GM13976 (cell line): ENCODE measurements at regions not wholly inside any gene's neighbourhood (a gene's known extent, or its start where the extent isn't known, plus 50 kb on each side); places are given as distances from the start of the nearest gene placed in this dataset.

ENCODE experiments used
- DNase-seq: peaks from one replicate; pipeline ENCODE4 v3.0.0; 2012; ENCODE audit warnings: low spot score
- in situ Hi-C: fragments of 300-500 bp; cut with MboI; formaldehyde crosslinking; loops from one replicate; pipeline ENCODE4 v1.12.0; 2022; ENCODE audit warnings: low sequenced_read_pairs, mixed read lengths, inconsistent platforms; ENCODE audit not compliant: unreplicated experiment
- TF ChIP-seq, protein P1 (sequence below): IDR thresholded peaks from 2 replicates; pipeline ENCODE4 v1.5.1; 2012; ENCODE audit warnings: borderline replicate concordance, mild to moderate bottlenecking; ENCODE audit not compliant: insufficient read depth; ENCODE audit errors: extremely low read depth, missing control alignments, control extremely low read depth

DNA sequence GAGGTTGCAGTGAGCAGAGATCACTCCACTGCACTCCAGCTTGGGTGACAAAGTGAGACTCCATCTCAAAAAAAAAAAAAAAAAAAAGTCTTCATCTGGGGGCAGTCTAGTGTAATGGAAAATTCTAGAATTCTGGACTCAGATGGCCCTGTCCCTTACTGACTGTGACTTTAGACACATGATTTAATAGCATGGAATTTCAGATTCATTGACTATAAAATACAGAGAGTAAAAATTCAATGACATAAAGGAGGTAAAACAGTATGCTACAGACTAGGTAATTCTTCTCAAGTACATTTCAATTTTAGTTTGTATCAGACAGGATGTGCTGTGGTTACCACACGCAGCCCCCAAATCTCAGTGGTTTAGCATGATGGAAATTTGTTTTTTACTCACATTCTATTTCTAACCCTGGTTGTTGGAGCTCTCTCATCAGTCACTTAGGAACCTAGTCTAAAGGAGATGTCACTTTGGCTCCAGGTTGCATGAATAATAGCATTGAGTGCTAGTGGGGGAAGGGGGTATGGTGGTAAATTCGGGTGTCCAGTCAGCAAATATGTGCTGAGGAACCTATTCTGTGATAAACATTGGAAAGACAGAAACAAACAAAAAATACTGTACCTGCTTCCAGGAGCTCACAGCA lies 444.0 kb downstream of the XYLT1 start:
- TF ChIP-seq, protein P1, sequence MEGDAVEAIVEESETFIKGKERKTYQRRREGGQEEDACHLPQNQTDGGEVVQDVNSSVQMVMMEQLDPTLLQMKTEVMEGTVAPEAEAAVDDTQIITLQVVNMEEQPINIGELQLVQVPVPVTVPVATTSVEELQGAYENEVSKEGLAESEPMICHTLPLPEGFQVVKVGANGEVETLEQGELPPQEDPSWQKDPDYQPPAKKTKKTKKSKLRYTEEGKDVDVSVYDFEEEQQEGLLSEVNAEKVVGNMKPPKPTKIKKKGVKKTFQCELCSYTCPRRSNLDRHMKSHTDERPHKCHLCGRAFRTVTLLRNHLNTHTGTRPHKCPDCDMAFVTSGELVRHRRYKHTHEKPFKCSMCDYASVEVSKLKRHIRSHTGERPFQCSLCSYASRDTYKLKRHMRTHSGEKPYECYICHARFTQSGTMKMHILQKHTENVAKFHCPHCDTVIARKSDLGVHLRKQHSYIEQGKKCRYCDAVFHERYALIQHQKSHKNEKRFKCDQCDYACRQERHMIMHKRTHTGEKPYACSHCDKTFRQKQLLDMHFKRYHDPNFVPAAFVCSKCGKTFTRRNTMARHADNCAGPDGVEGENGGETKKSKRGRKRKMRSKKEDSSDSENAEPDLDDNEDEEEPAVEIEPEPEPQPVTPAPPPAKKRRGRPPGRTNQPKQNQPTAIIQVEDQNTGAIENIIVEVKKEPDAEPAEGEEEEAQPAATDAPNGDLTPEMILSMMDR: no peak
- peak; percentile 29 for DNase-seq
- in situ Hi-C loops: loop anchor here (25.0 kb wide), 1 partner anchor 436 kb away; the partner anchor contains the start of gene XYLT1

DNA sequence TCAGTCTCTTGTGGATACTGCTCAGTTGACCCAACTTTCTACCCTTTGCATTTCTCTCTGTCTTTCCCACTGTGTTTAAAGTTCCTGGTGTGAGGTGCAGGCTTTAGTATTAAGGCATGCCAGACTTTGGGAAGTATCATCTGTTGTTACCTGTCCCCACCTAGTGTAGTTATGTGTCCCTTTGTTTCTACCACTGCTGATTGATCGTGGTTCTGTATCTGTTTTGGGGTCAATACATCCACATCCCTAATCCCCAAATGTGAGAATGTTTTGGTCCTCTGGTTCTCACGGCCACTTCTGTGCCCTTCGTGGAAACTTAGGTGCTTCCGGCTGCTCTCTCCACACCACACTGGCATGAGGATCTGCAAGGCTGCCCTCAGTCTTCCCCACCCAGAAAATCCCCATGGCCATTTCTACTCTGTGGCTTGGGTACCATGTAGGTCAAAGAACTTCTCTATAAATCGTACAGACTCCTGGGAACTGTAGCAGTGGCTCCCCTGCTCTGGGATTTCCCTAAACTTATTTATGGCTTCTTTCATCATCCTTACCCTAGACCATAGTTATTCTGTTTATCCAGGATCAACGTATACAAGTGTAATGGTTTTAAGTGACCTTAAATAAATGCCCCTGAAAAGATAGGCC lies 443.2 kb downstream of the XYLT1 start:
- TF ChIP-seq, protein P1: no peak
- DNase-seq: no peak
- in situ Hi-C loops: loop anchor here (25.0 kb wide), 1 partner anchor 435 kb away; the partner anchor contains the start of gene XYLT1

DNA sequence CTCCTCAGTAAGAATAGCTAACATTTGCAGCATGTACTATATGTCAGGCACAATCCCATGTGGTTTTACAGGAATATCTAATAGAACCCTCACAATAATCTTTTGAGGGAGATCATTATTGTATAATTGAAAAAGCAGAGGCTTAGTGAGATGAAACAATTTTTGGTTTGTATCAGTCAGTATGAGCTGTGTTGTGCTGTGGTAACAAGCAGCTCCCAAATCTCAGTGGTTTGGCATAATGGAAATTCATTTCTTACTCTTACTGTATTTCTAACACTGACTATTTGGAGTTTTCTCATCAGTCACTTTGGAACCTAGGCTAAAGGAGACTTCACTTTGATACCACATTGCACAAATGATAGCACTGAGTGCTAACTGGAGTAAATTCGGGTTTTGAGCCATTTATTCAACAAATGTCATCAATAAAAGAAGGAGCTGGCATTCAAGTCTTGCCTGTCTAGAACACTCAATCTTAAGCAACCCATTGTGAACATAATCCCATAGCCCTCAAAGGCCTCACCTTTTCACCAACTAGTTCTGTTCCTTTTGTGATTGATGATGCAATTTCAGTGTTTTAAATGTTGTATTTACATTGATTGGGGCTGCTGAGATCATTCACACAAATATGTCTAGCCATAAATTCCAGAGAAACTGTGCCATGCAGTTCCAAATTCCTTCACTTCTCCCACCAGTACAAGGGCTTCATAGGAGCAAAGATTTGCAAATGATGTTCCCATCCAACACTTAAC lies 441.0 kb downstream of the XYLT1 start:
- in situ Hi-C loops: loop anchor here (10.0 to 25.0 kb wide), 2 partner anchors 65 to 433 kb away; partner anchors contain the start of gene XYLT1
- TF ChIP-seq, protein P1: no peak
- no peak for DNase-seq

DNA sequence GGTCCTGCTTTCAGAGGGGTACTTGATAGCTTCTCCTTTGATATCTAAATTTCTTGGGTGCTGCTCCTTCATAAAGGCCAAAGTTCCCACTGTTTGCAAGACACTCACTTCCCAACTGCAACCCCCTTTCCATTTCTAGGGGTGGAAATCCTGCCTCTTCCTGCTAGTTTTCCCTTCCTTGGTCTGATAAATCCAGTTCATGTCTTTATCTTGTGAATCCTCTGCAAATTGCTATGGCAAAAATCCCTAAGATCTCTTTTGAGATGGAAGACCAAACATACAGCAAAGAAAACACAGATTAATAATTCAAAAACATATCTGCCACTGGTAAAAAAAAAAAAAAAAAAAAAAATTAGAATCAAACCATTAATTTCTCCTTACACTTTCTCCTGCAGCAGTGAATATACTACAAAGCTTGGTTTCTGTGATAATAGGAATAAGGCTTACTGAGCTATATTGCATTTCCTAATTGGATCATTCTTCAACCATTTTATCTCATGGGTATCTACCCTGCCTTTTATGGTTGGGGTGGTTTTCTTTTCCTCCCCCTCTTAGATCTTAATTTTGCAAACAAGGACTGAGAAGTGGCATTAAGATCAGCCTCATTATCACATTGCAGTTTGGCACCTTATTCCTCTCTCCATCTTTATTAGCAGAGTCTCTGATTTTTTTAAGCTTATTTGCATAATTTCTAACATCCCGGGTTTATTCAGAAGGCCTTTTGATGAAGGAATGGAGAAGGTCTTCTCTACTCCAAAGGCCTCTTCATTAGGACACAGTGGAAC lies 439.1 kb downstream of the XYLT1 start:
- no peak for DNase-seq
- TF ChIP-seq, protein P1: no peak
- in situ Hi-C loops: loop anchor here (10.0 to 25.0 kb wide), 2 partner anchors 63 to 431 kb away; partner anchors contain the start of gene XYLT1

DNA sequence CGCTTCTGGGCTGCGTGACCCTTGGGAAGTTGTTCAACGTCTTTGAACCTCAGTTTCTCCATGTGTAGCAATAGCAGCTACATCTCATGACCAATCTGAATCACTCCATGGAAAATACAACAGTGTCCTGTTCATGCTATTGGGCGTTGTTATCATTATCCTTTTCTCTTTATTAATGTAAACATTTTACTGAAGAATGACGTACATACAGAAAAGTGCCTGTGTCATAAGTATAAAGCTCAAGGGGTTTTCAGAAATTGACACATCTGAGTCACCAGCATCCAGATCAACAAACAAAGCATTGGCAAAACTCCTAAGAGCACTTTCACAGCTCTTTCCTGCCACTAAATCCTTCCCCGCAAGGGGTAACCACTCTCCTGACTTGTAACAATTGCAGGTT lies 438.4 kb downstream of the XYLT1 start:
- no peak for DNase-seq
- TF ChIP-seq, protein P1: no peak
- in situ Hi-C loops: loop anchor here (10.0 to 25.0 kb wide), 2 partner anchors 62 to 430 kb away; partner anchors contain the start of gene XYLT1
